WTC11 (cell line): ENCODE measurements at regions not wholly inside any gene's neighbourhood (a gene's known extent, or its start where the extent isn't known, plus 50 kb on each side); places are given as distances from the start of the nearest gene placed in this dataset.

Source experiments
- ETV6 ChIP-seq: sonication (generic); formaldehyde crosslinking; IDR thresholded peaks from 2 replicates; pipeline ENCODE4 v1.8.1; 2022; ENCODE audit warnings: mild to moderate bottlenecking, missing genetic modification reagents
- TF ChIP-seq, protein P1 (sequence below): fragments of 200-600 bp; IDR thresholded peaks from 2 replicates; pipeline ENCODE4 v1.8.0; 2022; ENCODE audit warnings: antibody characterized with exemption
- TF ChIP-seq, protein P2 (sequence below): sonication (generic); formaldehyde crosslinking; IDR thresholded peaks from 2 replicates; pipeline ENCODE4 v1.8.0; 2022; ENCODE audit warnings: missing genetic modification reagents

DNA sequence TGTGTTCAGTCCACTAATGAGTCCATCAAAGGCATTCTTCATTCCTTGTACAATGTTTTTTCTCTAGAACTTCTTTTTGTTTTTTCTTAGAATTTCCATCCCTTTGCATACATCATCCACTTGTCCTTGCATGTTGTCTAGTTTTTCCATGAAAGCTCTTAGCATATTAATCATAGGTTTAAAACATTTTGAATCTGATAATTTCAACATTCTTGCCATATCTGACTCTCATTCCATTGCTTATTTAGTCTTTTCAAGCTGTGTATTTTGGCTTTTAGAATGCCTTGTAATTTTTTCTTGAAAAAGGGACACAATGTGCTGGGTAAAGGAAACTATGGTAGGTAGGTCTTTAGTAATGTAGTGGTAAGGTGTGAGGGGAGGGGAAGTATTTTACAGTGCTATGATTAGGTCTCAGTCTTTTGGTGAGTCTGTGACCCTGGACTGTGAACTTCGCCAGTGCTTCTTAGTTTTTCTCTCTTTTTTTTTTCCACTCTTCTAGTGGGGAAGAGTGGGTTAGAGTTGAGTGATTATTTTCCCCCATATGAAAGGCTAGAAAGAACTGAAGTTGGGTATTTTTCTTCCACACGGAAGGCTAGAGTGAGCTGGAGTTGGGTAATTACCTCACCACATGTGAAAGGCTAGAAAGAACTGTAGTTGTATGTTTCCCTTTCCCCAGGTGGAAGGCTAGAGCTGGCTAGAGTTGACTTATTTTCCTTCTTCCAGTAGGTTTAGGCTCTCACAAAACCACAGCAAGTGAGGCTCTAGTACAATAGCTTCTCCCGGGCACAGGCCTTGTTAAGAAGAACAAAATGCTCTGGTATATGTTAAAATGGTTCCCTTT is 172.1 kb downstream of the SNX18 start:
- TF ChIP-seq, protein P1, sequence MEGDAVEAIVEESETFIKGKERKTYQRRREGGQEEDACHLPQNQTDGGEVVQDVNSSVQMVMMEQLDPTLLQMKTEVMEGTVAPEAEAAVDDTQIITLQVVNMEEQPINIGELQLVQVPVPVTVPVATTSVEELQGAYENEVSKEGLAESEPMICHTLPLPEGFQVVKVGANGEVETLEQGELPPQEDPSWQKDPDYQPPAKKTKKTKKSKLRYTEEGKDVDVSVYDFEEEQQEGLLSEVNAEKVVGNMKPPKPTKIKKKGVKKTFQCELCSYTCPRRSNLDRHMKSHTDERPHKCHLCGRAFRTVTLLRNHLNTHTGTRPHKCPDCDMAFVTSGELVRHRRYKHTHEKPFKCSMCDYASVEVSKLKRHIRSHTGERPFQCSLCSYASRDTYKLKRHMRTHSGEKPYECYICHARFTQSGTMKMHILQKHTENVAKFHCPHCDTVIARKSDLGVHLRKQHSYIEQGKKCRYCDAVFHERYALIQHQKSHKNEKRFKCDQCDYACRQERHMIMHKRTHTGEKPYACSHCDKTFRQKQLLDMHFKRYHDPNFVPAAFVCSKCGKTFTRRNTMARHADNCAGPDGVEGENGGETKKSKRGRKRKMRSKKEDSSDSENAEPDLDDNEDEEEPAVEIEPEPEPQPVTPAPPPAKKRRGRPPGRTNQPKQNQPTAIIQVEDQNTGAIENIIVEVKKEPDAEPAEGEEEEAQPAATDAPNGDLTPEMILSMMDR = no peak
- TF ChIP-seq ETV6 = no peak
- TF ChIP-seq, protein P2, sequence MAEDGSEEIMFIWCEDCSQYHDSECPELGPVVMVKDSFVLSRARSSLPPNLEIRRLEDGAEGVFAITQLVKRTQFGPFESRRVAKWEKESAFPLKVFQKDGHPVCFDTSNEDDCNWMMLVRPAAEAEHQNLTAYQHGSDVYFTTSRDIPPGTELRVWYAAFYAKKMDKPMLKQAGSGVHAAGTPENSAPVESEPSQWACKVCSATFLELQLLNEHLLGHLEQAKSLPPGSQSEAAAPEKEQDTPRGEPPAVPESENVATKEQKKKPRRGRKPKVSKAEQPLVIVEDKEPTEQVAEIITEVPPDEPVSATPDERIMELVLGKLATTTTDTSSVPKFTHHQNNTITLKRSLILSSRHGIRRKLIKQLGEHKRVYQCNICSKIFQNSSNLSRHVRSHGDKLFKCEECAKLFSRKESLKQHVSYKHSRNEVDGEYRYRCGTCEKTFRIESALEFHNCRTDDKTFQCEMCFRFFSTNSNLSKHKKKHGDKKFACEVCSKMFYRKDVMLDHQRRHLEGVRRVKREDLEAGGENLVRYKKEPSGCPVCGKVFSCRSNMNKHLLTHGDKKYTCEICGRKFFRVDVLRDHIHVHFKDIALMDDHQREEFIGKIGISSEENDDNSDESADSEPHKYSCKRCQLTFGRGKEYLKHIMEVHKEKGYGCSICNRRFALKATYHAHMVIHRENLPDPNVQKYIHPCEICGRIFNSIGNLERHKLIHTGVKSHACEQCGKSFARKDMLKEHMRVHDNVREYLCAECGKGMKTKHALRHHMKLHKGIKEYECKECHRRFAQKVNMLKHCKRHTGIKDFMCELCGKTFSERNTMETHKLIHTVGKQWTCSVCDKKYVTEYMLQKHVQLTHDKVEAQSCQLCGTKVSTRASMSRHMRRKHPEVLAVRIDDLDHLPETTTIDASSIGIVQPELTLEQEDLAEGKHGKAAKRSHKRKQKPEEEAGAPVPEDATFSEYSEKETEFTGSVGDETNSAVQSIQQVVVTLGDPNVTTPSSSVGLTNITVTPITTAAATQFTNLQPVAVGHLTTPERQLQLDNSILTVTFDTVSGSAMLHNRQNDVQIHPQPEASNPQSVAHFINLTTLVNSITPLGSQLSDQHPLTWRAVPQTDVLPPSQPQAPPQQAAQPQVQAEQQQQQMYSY (CRISPR knock-in tag) = no peak
